DND-41 (cell line): ENCODE measurements at regions not wholly inside any gene's neighbourhood (a gene's known extent, or its start where the extent isn't known, plus 50 kb on each side); places are given as distances from the start of the nearest gene placed in this dataset.

Experiments
- ATAC-seq: fragments of 200-7000 bp; cut with Tn5 transposase; 3 replicates; pipeline ENCODE4 v1.9.1; 2021; ENCODE audit warnings: low read depth; ENCODE audit not compliant: insufficient read depth
- DNase-seq: peaks from one replicate; pipeline ENCODE4 v3.0.0-alpha.2; 2020
- H2AFZ ChIP-seq: 2 replicates; pipeline ENCODE4 v1.6.0; 2012; ENCODE audit warnings: low read depth, low read length
- H3K27ac ChIP-seq: 2 replicates; pipeline ENCODE4 v1.5.1; 2012; ENCODE audit warnings: low read length, inconsistent platforms
- H3K27me3 ChIP-seq: fragments of 200-600 bp; sonication (generic); 2 replicates; pipeline ENCODE4 v1.6.0; 2012; ENCODE audit warnings: low read length, mild to moderate bottlenecking, inconsistent platforms; ENCODE audit not compliant: insufficient read depth, poor library complexity
- H3K36me3 ChIP-seq: 2 replicates; pipeline ENCODE4 v1.5.1; 2012; ENCODE audit warnings: low read length, inconsistent platforms; ENCODE audit not compliant: insufficient read depth
- H3K4me1 ChIP-seq: 2 replicates; pipeline ENCODE4 v1.5.1; 2012; ENCODE audit warnings: mild to moderate bottlenecking, low read length; ENCODE audit not compliant: insufficient read depth
- H3K4me2 ChIP-seq: 2 replicates; pipeline ENCODE4 v1.6.0; 2012; ENCODE audit warnings: mild to moderate bottlenecking, moderate library complexity, low read length, inconsistent platforms; ENCODE audit not compliant: insufficient read depth
- H3K4me3 ChIP-seq, 2 experiments: fragments of 200-600 bp in 1 of 2; shearing (Covaris generic) in 1 of 2; 2 replicates each; pipeline ENCODE4 v1.5.1; 2012 to 2016; ENCODE audit warnings: inconsistent platforms in 2 of 2, low read length in 2 of 2, mild to moderate bottlenecking in 2 of 2, low read depth in 1 of 2, moderate library complexity in 1 of 2
- H3K79me2 ChIP-seq: 2 replicates; pipeline ENCODE4 v1.6.0; 2012; ENCODE audit warnings: low read length, inconsistent platforms; ENCODE audit not compliant: insufficient read depth
- H3K9ac ChIP-seq: 2 replicates; pipeline ENCODE4 v1.6.0; 2012; ENCODE audit warnings: low read depth, mild to moderate bottlenecking, inconsistent platforms, low read length, moderate library complexity
- H3K9me3 ChIP-seq: 2 replicates; pipeline ENCODE4 v1.5.1; 2012; ENCODE audit warnings: low read length, moderate library complexity, mild to moderate bottlenecking, inconsistent platforms; ENCODE audit not compliant: insufficient read depth, severe bottlenecking
- H4K20me1 ChIP-seq: 2 replicates; pipeline ENCODE4 v1.6.0; 2012; ENCODE audit warnings: low read length; ENCODE audit not compliant: insufficient read depth
- EZH2 ChIP-seq: IDR thresholded peaks from 3 replicates; pipeline ENCODE4 v1.6.1; 2012; ENCODE audit warnings: borderline replicate concordance, low read depth, mild to moderate bottlenecking, moderate library complexity, low read length, inconsistent platforms; ENCODE audit not compliant: severe bottlenecking
- TF ChIP-seq, protein P1 (sequence below): IDR thresholded peaks from 2 replicates; pipeline ENCODE4 v1.5.1; 2012; ENCODE audit warnings: borderline replicate concordance, low read length, moderate library complexity, mild to moderate bottlenecking; ENCODE audit not compliant: poor library complexity, severe bottlenecking; ENCODE audit errors: extremely low read depth

DNA sequence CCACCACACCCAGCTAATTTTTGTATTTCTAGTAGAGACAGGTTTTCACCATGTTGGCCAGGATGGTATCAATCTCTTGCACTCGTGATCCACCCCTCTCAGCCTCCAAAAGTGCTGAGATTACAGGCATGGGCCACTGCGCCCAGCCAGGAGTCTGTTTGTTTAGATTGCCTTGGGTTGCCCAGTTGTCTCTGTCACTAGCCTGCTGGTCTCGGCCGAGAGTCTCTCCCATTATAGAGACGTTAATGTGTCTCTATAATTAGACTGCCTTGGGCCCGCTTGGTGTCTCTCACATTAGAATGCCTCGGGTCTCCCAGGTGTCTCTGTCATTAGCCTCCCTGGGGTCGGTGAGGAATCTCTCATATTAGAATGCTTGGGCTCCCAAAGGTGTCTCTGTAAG, 1533.6 kb downstream of the UQCRFS1 start:
- Histone ChIP-seq H3K9ac (no peak overlapping the region), H4K20me1 (no peaks in the 10 kb centered on the region), H3K36me3 (no peaks in the 10 kb centered on the region), H3K79me2 (no peaks in the 10 kb centered on the region), H2AFZ (no peak overlapping the region), H3K4me2 (no peak overlapping the region), H3K4me3 (no peak overlapping the region), H3K27me3 (no peaks in the 10 kb centered on the region), H3K4me1 (no peaks in the 10 kb centered on the region), H3K27ac (no peak overlapping the region), H3K9me3 (no peaks in the 10 kb centered on the region)
- no peak for DNase-seq
- TF ChIP-seq, protein P1, sequence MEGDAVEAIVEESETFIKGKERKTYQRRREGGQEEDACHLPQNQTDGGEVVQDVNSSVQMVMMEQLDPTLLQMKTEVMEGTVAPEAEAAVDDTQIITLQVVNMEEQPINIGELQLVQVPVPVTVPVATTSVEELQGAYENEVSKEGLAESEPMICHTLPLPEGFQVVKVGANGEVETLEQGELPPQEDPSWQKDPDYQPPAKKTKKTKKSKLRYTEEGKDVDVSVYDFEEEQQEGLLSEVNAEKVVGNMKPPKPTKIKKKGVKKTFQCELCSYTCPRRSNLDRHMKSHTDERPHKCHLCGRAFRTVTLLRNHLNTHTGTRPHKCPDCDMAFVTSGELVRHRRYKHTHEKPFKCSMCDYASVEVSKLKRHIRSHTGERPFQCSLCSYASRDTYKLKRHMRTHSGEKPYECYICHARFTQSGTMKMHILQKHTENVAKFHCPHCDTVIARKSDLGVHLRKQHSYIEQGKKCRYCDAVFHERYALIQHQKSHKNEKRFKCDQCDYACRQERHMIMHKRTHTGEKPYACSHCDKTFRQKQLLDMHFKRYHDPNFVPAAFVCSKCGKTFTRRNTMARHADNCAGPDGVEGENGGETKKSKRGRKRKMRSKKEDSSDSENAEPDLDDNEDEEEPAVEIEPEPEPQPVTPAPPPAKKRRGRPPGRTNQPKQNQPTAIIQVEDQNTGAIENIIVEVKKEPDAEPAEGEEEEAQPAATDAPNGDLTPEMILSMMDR = no peak
- ATAC-seq = no peak

GRCh38 chr19:27676877-27677276, 1536.1 kb downstream of the UQCRFS1 start:
- TF ChIP-seq, protein P1 = no peak
- TF ChIP-seq EZH2 = no peak
- Histone ChIP-seq H2AFZ (no peak overlapping the region), H3K4me2 (no peak overlapping the region), H3K4me1 (no peaks in the 10 kb centered on the region), H3K27me3 (no peaks in the 10 kb centered on the region), H3K79me2 (no peaks in the 10 kb centered on the region), H3K27ac (no peak overlapping the region), H3K4me3 (no peak overlapping the region), H4K20me1 (no peaks in the 10 kb centered on the region), H3K9me3 (no peaks in the 10 kb centered on the region), H3K9ac (no peak overlapping the region), H3K36me3 (no peaks in the 10 kb centered on the region)
- DNase-seq (no peak), ATAC-seq (no peak)

GRCh38 chr19:27676334-27676733, 1536.6 kb downstream of the UQCRFS1 start:
- Histone ChIP-seq H3K9me3 (no peaks in the 10 kb centered on the region), H3K4me3 (no peak overlapping the region), H3K79me2 (no peaks in the 10 kb centered on the region), H3K4me1 (no peaks in the 10 kb centered on the region), H4K20me1 (no peaks in the 10 kb centered on the region), H3K4me2 (no peak overlapping the region), H3K27ac (no peak overlapping the region), H3K9ac (no peak overlapping the region), H3K27me3 (no peaks in the 10 kb centered on the region), H2AFZ (no peak overlapping the region), H3K36me3 (no peaks in the 10 kb centered on the region)
- TF ChIP-seq, protein P1 = no peak
- no peak for TF ChIP-seq EZH2
- no peak for ATAC-seq
- DNase-seq = no peak

- Histone ChIP-seq H3K4me1 (no peaks in the 10 kb centered on the region), H3K27ac (no peak overlapping the region), H3K4me3 (no peak overlapping the region), H3K4me2 (no peak overlapping the region), H3K9me3 (no peaks in the 10 kb centered on the region), H3K9ac (no peak overlapping the region), H4K20me1 (no peaks in the 10 kb centered on the region), H2AFZ (no peak overlapping the region), H3K36me3 (no peaks in the 10 kb centered on the region), H3K79me2 (no peaks in the 10 kb centered on the region), H3K27me3 (no peaks in the 10 kb centered on the region)
- ATAC-seq = no peak
- DNase-seq = no peak
- TF ChIP-seq EZH2 = no peak
- TF ChIP-seq, protein P1 = no peak
These were observed 1537.2 kb downstream of the UQCRFS1 start for GRCh38 chr19:27675771-27676170.
